Breast epithelium (tissue), 3 donors: ENCODE measurements at regions not wholly inside any gene's neighbourhood (a gene's known extent, or its start where the extent isn't known, plus 50 kb on each side); places are given as distances from the start of the nearest gene placed in this dataset.

Source experiments
- CTCF ChIP-seq, 3 donors: fragments of 450-650 bp; IDR thresholded peaks; one replicate each; pipeline ENCODE4 v1.5.1; 2016 to 2017; ENCODE audit warnings: antibody characterized with exemption in 3 of 3, mild to moderate bottlenecking in 3 of 3, moderate library complexity in 3 of 3
- POLR2A ChIP-seq: fragments of 450-650 bp; IDR thresholded peaks from one replicate; pipeline ENCODE4 v1.6.1; 2016; ENCODE audit warnings: antibody characterized with exemption, mild to moderate bottlenecking, moderate library complexity

GRCh38 chr18:75784390-75784789, 356.9 kb upstream of the SMIM21 start:
- TF ChIP-seq CTCF (IDR thresholded peaks at IDR 0.05) (no peak), POLR2A (no peak)
